H9 (cell line): ENCODE measurements at regions not wholly inside any gene's neighbourhood (a gene's known extent, or its start where the extent isn't known, plus 50 kb on each side); places are given as distances from the start of the nearest gene placed in this dataset.

Experiments used
- DNase-seq: peaks from one replicate; pipeline ENCODE4 v3.0.0-alpha.2; 2017
- H2AFZ ChIP-seq: one replicate; pipeline ENCODE4 v1.6.1; 2013; ENCODE audit warnings: mild to moderate bottlenecking, low read length, control low read depth, moderate library complexity
- H2AK5ac ChIP-seq: 2 replicates; pipeline ENCODE4 v1.6.1; 2013; ENCODE audit warnings: low read length, control low read depth, mixed read lengths; ENCODE audit not compliant: insufficient read length
- H2BK120ac ChIP-seq: one replicate; pipeline ENCODE4 v1.6.1; 2013; ENCODE audit warnings: low read depth, mild to moderate bottlenecking, low read length, control low read depth, inconsistent platforms; ENCODE audit not compliant: poor library complexity, severe bottlenecking
- H2BK12ac ChIP-seq: 2 replicates; pipeline ENCODE4 v1.6.1; 2013; ENCODE audit warnings: low read length, control low read depth, mixed read lengths, low read depth; ENCODE audit not compliant: insufficient read length
- H2BK15ac ChIP-seq: 2 replicates; pipeline ENCODE4 v1.6.1; 2013; ENCODE audit warnings: low read depth, low read length, control low read depth
- H2BK20ac ChIP-seq: one replicate; pipeline ENCODE4 v1.6.1; 2013; ENCODE audit warnings: low read depth, mild to moderate bottlenecking, low read length, control low read depth, inconsistent platforms; ENCODE audit not compliant: poor library complexity, severe bottlenecking
- H2BK5ac ChIP-seq: 2 replicates; pipeline ENCODE4 v1.6.1; 2013; ENCODE audit warnings: low read length, control low read depth, mixed read lengths; ENCODE audit not compliant: insufficient read length
- H3K14ac ChIP-seq: 2 replicates; pipeline ENCODE4 v1.6.1; 2013; ENCODE audit warnings: low read length, control low read depth; ENCODE audit not compliant: insufficient read depth
- H3K18ac ChIP-seq: 2 replicates; pipeline ENCODE4 v1.6.1; 2013; ENCODE audit warnings: low read depth, mild to moderate bottlenecking, mixed read lengths, low read length, control low read depth; ENCODE audit not compliant: insufficient read length
- H3K23ac ChIP-seq: 2 replicates; pipeline ENCODE4 v1.6.1; 2013; ENCODE audit warnings: low read length, control low read depth, mixed read lengths, low read depth; ENCODE audit not compliant: insufficient read length
- H3K23me2 ChIP-seq: 2 replicates; pipeline ENCODE4 v1.6.1; 2013; ENCODE audit warnings: low read depth, mild to moderate bottlenecking, mixed read lengths, low read length, control low read depth; ENCODE audit not compliant: insufficient read length, poor library complexity, severe bottlenecking
- H3K27ac ChIP-seq: 2 replicates; pipeline ENCODE4 v1.5.1; 2013; ENCODE audit warnings: low read length, control low read depth, mixed read lengths, low read depth; ENCODE audit not compliant: insufficient read length
- H3K27me3 ChIP-seq: 2 replicates; pipeline ENCODE4 v1.6.1; 2013; ENCODE audit warnings: low read length, control low read depth, inconsistent platforms; ENCODE audit not compliant: insufficient read depth
- H3K4ac ChIP-seq: 2 replicates; pipeline ENCODE4 v1.6.1; 2013; ENCODE audit warnings: low read depth, mild to moderate bottlenecking, control low read depth, inconsistent platforms, low read length, moderate library complexity
- H3K4me1 ChIP-seq: 2 replicates; pipeline ENCODE4 v1.6.1; 2013; ENCODE audit warnings: low read length, control low read depth, inconsistent platforms; ENCODE audit not compliant: insufficient read depth
- H3K4me2 ChIP-seq: 2 replicates; pipeline ENCODE4 v1.6.1; 2013; ENCODE audit warnings: low read length, control low read depth, mixed read lengths; ENCODE audit not compliant: insufficient read length, insufficient read depth
- H3K56ac ChIP-seq: 2 replicates; pipeline ENCODE4 v1.6.1; 2013; ENCODE audit warnings: low read depth, mild to moderate bottlenecking, mixed read lengths, low read length, control low read depth; ENCODE audit not compliant: insufficient read length
- H3K79me1 ChIP-seq: 2 replicates; pipeline ENCODE4 v1.6.1; 2013; ENCODE audit warnings: low read depth, mild to moderate bottlenecking, moderate library complexity, low read length, control low read depth, inconsistent platforms; ENCODE audit not compliant: insufficient read depth, poor library complexity, severe bottlenecking
- H3K79me2 ChIP-seq: 2 replicates; pipeline ENCODE4 v1.6.1; 2013; ENCODE audit warnings: low read length, control low read depth, inconsistent platforms; ENCODE audit not compliant: insufficient read depth
- H3K9ac ChIP-seq: 2 replicates; pipeline ENCODE4 v1.6.1; 2013; ENCODE audit warnings: low read length, control low read depth, mixed read lengths; ENCODE audit not compliant: insufficient read length; ENCODE audit errors: extremely low read depth
- H3K9me3 ChIP-seq: one replicate; pipeline ENCODE4 v1.6.1; 2013; ENCODE audit warnings: low read depth, low read length, inconsistent platforms; ENCODE audit not compliant: control insufficient read depth
- H3T11ph ChIP-seq: one replicate; pipeline ENCODE4 v1.6.1; 2013; ENCODE audit warnings: mild to moderate bottlenecking, low read length, control low read depth, inconsistent platforms
- H4K20me1 ChIP-seq: one replicate; pipeline ENCODE4 v1.6.1; 2013; ENCODE audit not compliant: control insufficient read depth, insufficient read length, insufficient read depth
- H4K5ac ChIP-seq: 2 replicates; pipeline ENCODE4 v1.6.1; 2013; ENCODE audit warnings: low read depth, mild to moderate bottlenecking, mixed read lengths, low read length, control low read depth; ENCODE audit not compliant: insufficient read length
- H4K8ac ChIP-seq: replicated peaks from 2 replicates; pipeline ENCODE4 v1.6.1; 2013; ENCODE audit warnings: low read length, control low read depth, mixed read lengths, low read depth; ENCODE audit not compliant: insufficient read length
- H4K91ac ChIP-seq: 2 replicates; pipeline ENCODE4 v1.6.1; 2013; ENCODE audit warnings: low read depth, mild to moderate bottlenecking, moderate library complexity, mixed read lengths, low read length, control low read depth; ENCODE audit not compliant: insufficient read length
- H3K27ac Mint-ChIP-seq, 3 experiments: 2 replicates in 2 of 3; 3 replicates in 1 of 3; pipeline ENCODE4 v1.8.0; 2020 to 2021; ENCODE audit warnings: mixed read lengths in 3 of 3, mild to moderate bottlenecking in 1 of 3, moderate library complexity in 1 of 3
- H3K27me3 Mint-ChIP-seq: 2 replicates; pipeline ENCODE4 v1.8.0; 2021; ENCODE audit warnings: low read depth, mild to moderate bottlenecking, moderate library complexity, mixed read lengths
- H3K36me3 Mint-ChIP-seq, 3 experiments: 2 replicates in 2 of 3; 3 replicates in 1 of 3; pipeline ENCODE4 v1.8.0; 2020 to 2021; ENCODE audit warnings: low read depth in 3 of 3, mixed read lengths in 3 of 3; ENCODE audit not compliant: insufficient read depth in 1 of 3
- H3K4me1 Mint-ChIP-seq, 2 experiments: 2 replicates each; pipeline ENCODE4 v1.8.0; 2020; ENCODE audit warnings: mixed read lengths in 2 of 2
- H3K4me3 Mint-ChIP-seq, 2 experiments: 2 replicates in 1 of 2; 3 replicates in 1 of 2; pipeline ENCODE4 v1.8.0; 2020 to 2021; ENCODE audit warnings: mild to moderate bottlenecking in 2 of 2, mixed read lengths in 2 of 2, moderate library complexity in 1 of 2
- H3K9me3 Mint-ChIP-seq, 2 experiments: 2 replicates in 1 of 2; 3 replicates in 1 of 2; pipeline ENCODE4 v1.8.0; 2020; ENCODE audit warnings: mild to moderate bottlenecking in 2 of 2, mixed read lengths in 2 of 2, moderate library complexity in 1 of 2
- CTCF ChIP-seq: fragments of 200-600 bp; sonication (generic); conservative IDR thresholded peaks from 3 replicates; pipeline ENCODE4 v1.8.0; 2021; ENCODE audit warnings: antibody characterized with exemption, mild to moderate bottlenecking
- WGBS: extraction: QIAGEN DNeasy Blood & Tissue Kit; methylation state at CpG from one replicate; pipeline ENCODE4 v1.1.7; 2013; ENCODE audit warnings: missing lambda C conversion rate, low lambda C conversion rate, mixed read lengths; ENCODE audit not compliant: insufficient read length; ENCODE audit errors: extremely low coverage; 5-methylcytosine and 5-hydroxymethylcytosine counted together

- Histone ChIP-seq H3K18ac (no peak overlapping the region), H4K5ac (no peak overlapping the region), H3K79me1 (no peaks in the 10 kb centered on the region), H3K9ac (no peak overlapping the region), H3T11ph (no peak overlapping the region), H2AFZ (no peak overlapping the region), H3K56ac (no peak overlapping the region), H3K23me2 (no peaks in the 10 kb centered on the region), H3K79me2 (no peaks in the 10 kb centered on the region), H4K91ac (no peak overlapping the region), H3K27me3 (no peaks in the 10 kb centered on the region), H3K27ac (no peak overlapping the region), H3K14ac (no peak overlapping the region), H3K4me1 (no peaks in the 10 kb centered on the region; the same call in 1 of the 2 replicates), H4K8ac (no peak overlapping the region), H3K4ac (no peak overlapping the region), H3K9me3 (no peaks in the 10 kb centered on the region), H3K4me2 (no peak overlapping the region), H3K23ac (no peak overlapping the region), H2BK15ac (no peak overlapping the region), H2BK120ac (no peak overlapping the region), H2BK5ac (no peak overlapping the region), H4K20me1 (no peaks in the 10 kb centered on the region), H2AK5ac (no peak overlapping the region), H2BK20ac (no peak overlapping the region), H2BK12ac (no peak overlapping the region)
- no CpG with 5 or more reads among the region's 4 CpGs for WGBS
- H3K4me1 Mint-ChIP-seq = no peaks in the 10 kb centered on the region
- no peak for DNase-seq
- TF ChIP-seq CTCF = no peak
- no peaks in the 10 kb centered on the region; a peak in 1 of 7 replicates for H3K36me3 Mint-ChIP-seq
- no peak overlapping the region for H3K4me3 Mint-ChIP-seq
- H3K9me3 Mint-ChIP-seq = no peaks in the 10 kb centered on the region
- H3K27ac Mint-ChIP-seq = no peak overlapping the region; a peak in 1 of 7 replicates
- peaks cover 16% of the 10 kb centered on the region for H3K27me3 Mint-ChIP-seq
Observed at GRCh38 chr22:34293324-34293723, 373.0 kb upstream of the LARGE1 start.
